H9 (cell line): ENCODE measurements at regions not wholly inside any gene's neighbourhood (a gene's known extent, or its start where the extent isn't known, plus 50 kb on each side); places are given as distances from the start of the nearest gene placed in this dataset.

Experiments
- DNase-seq: peaks from one replicate; pipeline ENCODE4 v3.0.0-alpha.2; 2017
- H2AFZ ChIP-seq: one replicate; pipeline ENCODE4 v1.6.1; 2013; ENCODE audit warnings: mild to moderate bottlenecking, low read length, control low read depth, moderate library complexity
- H2AK5ac ChIP-seq: 2 replicates; pipeline ENCODE4 v1.6.1; 2013; ENCODE audit warnings: low read length, control low read depth, mixed read lengths; ENCODE audit not compliant: insufficient read length
- H2BK120ac ChIP-seq: one replicate; pipeline ENCODE4 v1.6.1; 2013; ENCODE audit warnings: low read depth, mild to moderate bottlenecking, low read length, control low read depth, inconsistent platforms; ENCODE audit not compliant: poor library complexity, severe bottlenecking
- H2BK12ac ChIP-seq: 2 replicates; pipeline ENCODE4 v1.6.1; 2013; ENCODE audit warnings: low read length, control low read depth, mixed read lengths, low read depth; ENCODE audit not compliant: insufficient read length
- H2BK15ac ChIP-seq: 2 replicates; pipeline ENCODE4 v1.6.1; 2013; ENCODE audit warnings: low read depth, low read length, control low read depth
- H2BK20ac ChIP-seq: one replicate; pipeline ENCODE4 v1.6.1; 2013; ENCODE audit warnings: low read depth, mild to moderate bottlenecking, low read length, control low read depth, inconsistent platforms; ENCODE audit not compliant: poor library complexity, severe bottlenecking
- H2BK5ac ChIP-seq: 2 replicates; pipeline ENCODE4 v1.6.1; 2013; ENCODE audit warnings: low read length, control low read depth, mixed read lengths; ENCODE audit not compliant: insufficient read length
- H3K14ac ChIP-seq: 2 replicates; pipeline ENCODE4 v1.6.1; 2013; ENCODE audit warnings: low read length, control low read depth; ENCODE audit not compliant: insufficient read depth
- H3K18ac ChIP-seq: 2 replicates; pipeline ENCODE4 v1.6.1; 2013; ENCODE audit warnings: low read depth, mild to moderate bottlenecking, mixed read lengths, low read length, control low read depth; ENCODE audit not compliant: insufficient read length
- H3K23ac ChIP-seq: 2 replicates; pipeline ENCODE4 v1.6.1; 2013; ENCODE audit warnings: low read length, control low read depth, mixed read lengths, low read depth; ENCODE audit not compliant: insufficient read length
- H3K23me2 ChIP-seq: 2 replicates; pipeline ENCODE4 v1.6.1; 2013; ENCODE audit warnings: low read depth, mild to moderate bottlenecking, mixed read lengths, low read length, control low read depth; ENCODE audit not compliant: insufficient read length, poor library complexity, severe bottlenecking
- H3K27ac ChIP-seq: 2 replicates; pipeline ENCODE4 v1.5.1; 2013; ENCODE audit warnings: low read length, control low read depth, mixed read lengths, low read depth; ENCODE audit not compliant: insufficient read length
- H3K27me3 ChIP-seq: 2 replicates; pipeline ENCODE4 v1.6.1; 2013; ENCODE audit warnings: low read length, control low read depth, inconsistent platforms; ENCODE audit not compliant: insufficient read depth
- H3K4ac ChIP-seq: 2 replicates; pipeline ENCODE4 v1.6.1; 2013; ENCODE audit warnings: low read depth, mild to moderate bottlenecking, control low read depth, inconsistent platforms, low read length, moderate library complexity
- H3K4me1 ChIP-seq: 2 replicates; pipeline ENCODE4 v1.6.1; 2013; ENCODE audit warnings: low read length, control low read depth, inconsistent platforms; ENCODE audit not compliant: insufficient read depth
- H3K4me2 ChIP-seq: 2 replicates; pipeline ENCODE4 v1.6.1; 2013; ENCODE audit warnings: low read length, control low read depth, mixed read lengths; ENCODE audit not compliant: insufficient read length, insufficient read depth
- H3K56ac ChIP-seq: 2 replicates; pipeline ENCODE4 v1.6.1; 2013; ENCODE audit warnings: low read depth, mild to moderate bottlenecking, mixed read lengths, low read length, control low read depth; ENCODE audit not compliant: insufficient read length
- H3K79me1 ChIP-seq: 2 replicates; pipeline ENCODE4 v1.6.1; 2013; ENCODE audit warnings: low read depth, mild to moderate bottlenecking, moderate library complexity, low read length, control low read depth, inconsistent platforms; ENCODE audit not compliant: insufficient read depth, poor library complexity, severe bottlenecking
- H3K79me2 ChIP-seq: 2 replicates; pipeline ENCODE4 v1.6.1; 2013; ENCODE audit warnings: low read length, control low read depth, inconsistent platforms; ENCODE audit not compliant: insufficient read depth
- H3K9ac ChIP-seq: 2 replicates; pipeline ENCODE4 v1.6.1; 2013; ENCODE audit warnings: low read length, control low read depth, mixed read lengths; ENCODE audit not compliant: insufficient read length; ENCODE audit errors: extremely low read depth
- H3K9me3 ChIP-seq: one replicate; pipeline ENCODE4 v1.6.1; 2013; ENCODE audit warnings: low read depth, low read length, inconsistent platforms; ENCODE audit not compliant: control insufficient read depth
- H3T11ph ChIP-seq: one replicate; pipeline ENCODE4 v1.6.1; 2013; ENCODE audit warnings: mild to moderate bottlenecking, low read length, control low read depth, inconsistent platforms
- H4K20me1 ChIP-seq: one replicate; pipeline ENCODE4 v1.6.1; 2013; ENCODE audit not compliant: control insufficient read depth, insufficient read length, insufficient read depth
- H4K5ac ChIP-seq: 2 replicates; pipeline ENCODE4 v1.6.1; 2013; ENCODE audit warnings: low read depth, mild to moderate bottlenecking, mixed read lengths, low read length, control low read depth; ENCODE audit not compliant: insufficient read length
- H4K8ac ChIP-seq: replicated peaks from 2 replicates; pipeline ENCODE4 v1.6.1; 2013; ENCODE audit warnings: low read length, control low read depth, mixed read lengths, low read depth; ENCODE audit not compliant: insufficient read length
- H4K91ac ChIP-seq: 2 replicates; pipeline ENCODE4 v1.6.1; 2013; ENCODE audit warnings: low read depth, mild to moderate bottlenecking, moderate library complexity, mixed read lengths, low read length, control low read depth; ENCODE audit not compliant: insufficient read length
- H3K27ac Mint-ChIP-seq, 3 experiments: 2 replicates in 2 of 3; 3 replicates in 1 of 3; pipeline ENCODE4 v1.8.0; 2020 to 2021; ENCODE audit warnings: mixed read lengths in 3 of 3, mild to moderate bottlenecking in 1 of 3, moderate library complexity in 1 of 3
- H3K27me3 Mint-ChIP-seq: 2 replicates; pipeline ENCODE4 v1.8.0; 2021; ENCODE audit warnings: low read depth, mild to moderate bottlenecking, moderate library complexity, mixed read lengths
- H3K36me3 Mint-ChIP-seq, 3 experiments: 2 replicates in 2 of 3; 3 replicates in 1 of 3; pipeline ENCODE4 v1.8.0; 2020 to 2021; ENCODE audit warnings: low read depth in 3 of 3, mixed read lengths in 3 of 3; ENCODE audit not compliant: insufficient read depth in 1 of 3
- H3K4me1 Mint-ChIP-seq, 2 experiments: 2 replicates each; pipeline ENCODE4 v1.8.0; 2020; ENCODE audit warnings: mixed read lengths in 2 of 2
- H3K4me3 Mint-ChIP-seq, 2 experiments: 2 replicates in 1 of 2; 3 replicates in 1 of 2; pipeline ENCODE4 v1.8.0; 2020 to 2021; ENCODE audit warnings: mild to moderate bottlenecking in 2 of 2, mixed read lengths in 2 of 2, moderate library complexity in 1 of 2
- H3K9me3 Mint-ChIP-seq, 2 experiments: 2 replicates in 1 of 2; 3 replicates in 1 of 2; pipeline ENCODE4 v1.8.0; 2020; ENCODE audit warnings: mild to moderate bottlenecking in 2 of 2, mixed read lengths in 2 of 2, moderate library complexity in 1 of 2
- CTCF ChIP-seq: fragments of 200-600 bp; sonication (generic); conservative IDR thresholded peaks from 3 replicates; pipeline ENCODE4 v1.8.0; 2021; ENCODE audit warnings: antibody characterized with exemption, mild to moderate bottlenecking
- WGBS: extraction: QIAGEN DNeasy Blood & Tissue Kit; methylation state at CpG from one replicate; pipeline ENCODE4 v1.1.7; 2013; ENCODE audit warnings: missing lambda C conversion rate, low lambda C conversion rate, mixed read lengths; ENCODE audit not compliant: insufficient read length; ENCODE audit errors: extremely low coverage; 5-methylcytosine and 5-hydroxymethylcytosine counted together

GRCh38 chr13:97757807-97758206 is 195.7 kb upstream of the IPO5 start:
- Histone ChIP-seq H4K91ac (no peak overlapping the region), H3K79me2 (no peaks in the 10 kb centered on the region), H3K18ac (no peak overlapping the region), H3T11ph (no peak overlapping the region), H2BK15ac (no peak overlapping the region), H3K23ac (no peak overlapping the region), H4K5ac (no peak overlapping the region), H2AK5ac (no peak overlapping the region), H3K27ac (no peak overlapping the region), H2BK12ac (no peak overlapping the region), H3K9me3 (no peaks in the 10 kb centered on the region), H2BK20ac (no peak overlapping the region), H3K4ac (no peak overlapping the region), H3K9ac (no peak overlapping the region), H2BK5ac (no peak overlapping the region), H3K14ac (no peak overlapping the region), H3K79me1 (no peaks in the 10 kb centered on the region), H3K4me1 (no peaks in the 10 kb centered on the region), H2BK120ac (no peak overlapping the region), H3K27me3 (no peaks in the 10 kb centered on the region), H3K23me2 (no peaks in the 10 kb centered on the region), H4K8ac (no peak overlapping the region), H2AFZ (no peak overlapping the region), H4K20me1 (no peaks in the 10 kb centered on the region), H3K4me2 (no peak overlapping the region), H3K56ac (no peak overlapping the region)
- H3K36me3 Mint-ChIP-seq = no peaks in the 10 kb centered on the region
- H3K4me1 Mint-ChIP-seq = peaks cover 5% of the 10 kb centered on the region in 2 experiments; a peak in 3 of 4 replicates
- no peak for TF ChIP-seq CTCF
- no CpG with 5 or more reads among the region's 4 CpGs for whole genome bisulfite sequencing
- no peak for DNase-seq
- H3K4me3 Mint-ChIP-seq = no peak overlapping the region
- peaks cover 2% of the 10 kb centered on the region; the same call in 1 of the 2 replicates for H3K27me3 Mint-ChIP-seq
- peaks cover 0 to 2% of the 10 kb centered on the region in 2 experiments; a peak in 3 of 5 replicates for H3K9me3 Mint-ChIP-seq
- H3K27ac Mint-ChIP-seq = no peak overlapping the region; a peak in 1 of 7 replicates
